ENCODE measurements at regions not wholly inside any gene's neighbourhood (a gene's known extent, or its start where the extent isn't known, plus 50 kb on each side); places are given as distances from the start of the nearest gene placed in this dataset.
"Not testable (repeated sequence)": the region's sequence is repeated elsewhere in the genome, so short reads cannot be mapped to it uniquely, and the experiment has no call there.

GRCh38 chr2:118388771-118389170, 300.5 kb downstream of the INSIG2 start:
- no peak for DNase-seq (ENCODE audit: low spot score)

GRCh38 chr2:118387509-118387908, 299.2 kb downstream of the INSIG2 start:
- DNase-seq (ENCODE audit: low spot score) = no peak

DNA sequence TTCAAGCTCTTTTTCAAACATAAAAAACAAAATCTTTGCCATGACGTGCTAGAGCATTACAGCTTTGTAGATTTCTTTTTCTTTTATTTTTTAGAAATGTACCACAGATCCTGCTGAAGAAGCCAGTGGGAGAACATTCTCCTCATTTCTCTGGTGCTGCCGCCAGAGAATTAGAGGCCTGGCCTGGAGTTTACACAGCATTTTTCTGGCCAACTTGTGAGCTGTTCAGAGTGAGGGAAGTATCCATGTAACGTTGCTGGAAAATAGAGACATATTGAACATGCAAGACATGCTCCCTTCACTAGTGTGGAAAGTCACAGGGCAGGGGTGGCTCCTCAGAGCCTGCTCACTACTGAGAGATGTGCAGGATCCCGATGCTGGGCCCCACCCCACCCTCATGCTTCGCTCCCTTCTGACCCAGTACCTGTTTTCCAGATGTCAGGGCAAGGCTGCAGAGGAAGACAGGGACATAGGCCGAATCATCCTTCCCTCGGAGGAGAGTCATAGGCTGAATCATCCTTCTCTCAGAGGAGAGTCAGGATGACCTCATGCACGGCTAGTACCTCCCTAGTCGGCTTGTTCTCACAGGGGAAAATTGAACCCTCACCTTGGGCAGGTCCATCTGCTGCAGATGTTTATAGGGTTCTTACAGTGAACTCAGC, 298.5 kb downstream of the INSIG2 start:
- no peak for DNase-seq (ENCODE audit: low spot score)

GRCh38 chr2:118380915-118381653, 292.8 kb downstream of the INSIG2 start:
- DNase-seq (ENCODE audit: low spot score) = no peak

GRCh38 chr2:118375907-118376485, 287.7 kb downstream of the INSIG2 start:
- no peak for DNase-seq (ENCODE audit: low spot score)

- DNase-seq (ENCODE audit: low spot score) = no peak
Measured at GRCh38 chr2:118374974-118375755, 286.9 kb downstream of the INSIG2 start.

DNA sequence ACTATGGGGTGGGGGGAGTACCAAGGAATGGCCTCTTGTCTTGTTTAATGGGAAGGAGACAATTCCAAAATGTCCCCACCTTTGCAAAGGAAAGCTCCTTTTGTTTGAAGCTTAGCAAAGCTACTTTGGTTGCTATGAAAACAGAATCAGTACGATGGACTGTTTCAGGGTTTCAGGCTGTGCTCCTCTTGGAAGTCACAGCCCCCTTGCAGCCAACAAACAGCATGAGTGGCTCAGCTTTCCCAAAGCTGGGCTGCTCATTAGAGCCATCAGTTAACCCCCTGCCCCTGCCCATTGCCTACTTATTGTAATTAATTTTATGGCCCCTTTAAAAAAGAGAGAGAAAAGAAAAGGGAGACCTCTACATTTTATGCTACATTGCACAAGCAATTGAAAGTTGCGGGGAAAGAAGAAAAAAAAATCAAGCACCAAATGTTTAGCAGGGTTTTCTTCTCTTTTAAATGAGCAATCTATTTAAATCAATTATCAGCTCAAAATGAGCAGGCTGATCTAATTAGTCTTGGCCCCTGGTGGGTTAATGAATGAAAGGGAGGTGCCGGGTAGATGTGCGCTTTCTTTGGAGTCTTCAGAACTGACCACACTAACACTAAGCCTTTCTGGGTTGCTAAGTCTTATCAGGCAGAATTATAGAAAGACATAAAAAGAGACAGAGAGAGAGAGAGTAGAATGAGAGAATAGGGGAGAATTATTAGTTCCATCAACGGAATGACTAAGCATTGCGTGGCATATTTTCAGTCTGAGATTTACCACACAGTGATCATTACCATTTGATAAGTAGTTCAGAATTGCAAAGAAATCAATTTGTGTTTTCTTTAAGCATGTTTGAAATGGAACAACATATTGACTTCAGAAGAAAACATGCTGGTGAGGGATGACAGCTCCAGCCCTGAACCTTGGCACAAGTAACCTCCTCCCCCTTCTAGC, 284.9 kb downstream of the INSIG2 start:
- no peak for DNase-seq (ENCODE audit: low spot score)

DNA sequence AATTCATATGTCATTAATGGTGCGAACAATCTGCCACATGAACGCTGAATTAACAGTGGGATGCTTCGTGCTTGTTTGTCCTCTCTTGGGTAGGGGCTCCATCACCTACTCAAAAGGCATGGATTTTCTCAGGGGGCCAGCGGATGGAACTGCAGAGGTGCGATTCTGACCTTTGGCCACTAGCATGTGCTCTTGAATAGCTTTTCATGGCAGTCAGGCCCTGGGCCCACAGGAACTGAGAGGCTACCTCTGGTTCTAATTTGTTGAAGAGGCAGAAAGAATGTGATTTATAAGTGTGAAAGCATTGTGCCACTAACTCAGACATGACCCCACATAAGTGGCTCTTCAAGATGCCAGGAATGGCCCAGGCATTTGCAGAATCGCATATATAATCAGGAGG, 283.2 kb downstream of the INSIG2 start:
- no peak for DNase-seq (ENCODE audit: low spot score)

GRCh38 chr2:118369521-118369920, 281.2 kb downstream of the INSIG2 start:
- DNase-seq (ENCODE audit: low spot score) = not testable (repeated sequence)

- no peak for DNase-seq (ENCODE audit: low spot score)
Measured at GRCh38 chr2:118363604-118364003, 275.3 kb downstream of the INSIG2 start.

DNA sequence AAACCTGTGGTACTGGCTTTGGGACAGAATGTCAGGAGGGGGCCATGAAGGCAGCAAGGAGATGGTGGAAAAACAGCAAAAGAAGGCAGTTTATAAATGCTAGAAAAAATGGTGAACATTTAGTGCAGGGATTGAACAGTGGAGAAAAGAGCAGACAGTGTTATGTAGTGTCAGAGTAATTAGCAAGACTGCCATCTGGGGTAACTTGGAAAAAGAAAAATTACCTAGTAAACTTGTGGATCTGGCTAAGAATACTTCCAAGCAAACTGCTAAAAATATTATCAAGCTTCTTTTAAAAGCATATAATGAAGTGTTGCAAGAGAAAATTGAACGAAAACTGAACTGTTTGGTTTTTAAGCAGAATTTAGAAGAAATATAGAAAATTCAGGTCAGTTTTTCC, 267.8 kb downstream of the INSIG2 start:
- DNase-seq (ENCODE audit: low spot score) = no peak

DNA sequence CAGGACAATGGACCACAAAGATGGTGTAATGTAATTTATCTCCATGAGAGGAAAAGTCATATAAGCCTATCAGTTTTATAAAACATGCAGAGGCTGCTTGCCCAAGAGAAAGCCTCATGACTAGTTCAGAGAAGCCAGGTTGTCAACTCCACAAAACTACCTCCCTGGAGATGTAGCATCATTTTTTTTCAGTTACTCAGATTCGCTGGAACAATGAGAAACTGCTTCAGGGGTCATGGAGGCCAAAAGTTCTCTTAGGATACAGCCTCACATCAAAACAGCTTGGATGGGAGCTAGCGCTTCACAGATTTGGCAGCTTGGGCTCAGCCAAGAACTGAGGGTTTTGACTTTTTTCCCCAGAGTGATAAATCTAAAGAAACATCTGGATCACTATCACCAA, 263.5 kb downstream of the INSIG2 start:
- no peak for DNase-seq (ENCODE audit: low spot score)

DNA sequence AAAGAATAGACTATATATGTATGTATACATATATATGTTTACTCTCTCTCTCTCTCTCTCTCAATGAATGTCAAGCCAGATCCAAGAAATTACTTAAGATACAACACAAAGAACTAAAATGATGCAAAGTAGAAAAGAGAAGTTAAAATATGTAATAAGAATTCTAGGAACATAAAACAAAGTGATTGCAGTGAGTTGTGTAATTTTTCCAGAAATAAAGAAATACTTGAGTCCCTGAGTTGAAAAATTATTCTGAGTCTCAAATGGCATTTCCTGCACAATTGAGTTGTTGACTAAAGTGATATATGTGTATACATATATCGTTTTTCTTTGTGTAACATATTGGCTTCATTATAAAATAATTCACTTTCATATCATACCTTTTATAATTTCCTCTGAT, 262.4 kb downstream of the INSIG2 start:
- no peak for DNase-seq (ENCODE audit: low spot score)

GRCh38 chr2:118349365-118349764, 261.1 kb downstream of the INSIG2 start:
- DNase-seq (ENCODE audit: low spot score) = no peak

DNA sequence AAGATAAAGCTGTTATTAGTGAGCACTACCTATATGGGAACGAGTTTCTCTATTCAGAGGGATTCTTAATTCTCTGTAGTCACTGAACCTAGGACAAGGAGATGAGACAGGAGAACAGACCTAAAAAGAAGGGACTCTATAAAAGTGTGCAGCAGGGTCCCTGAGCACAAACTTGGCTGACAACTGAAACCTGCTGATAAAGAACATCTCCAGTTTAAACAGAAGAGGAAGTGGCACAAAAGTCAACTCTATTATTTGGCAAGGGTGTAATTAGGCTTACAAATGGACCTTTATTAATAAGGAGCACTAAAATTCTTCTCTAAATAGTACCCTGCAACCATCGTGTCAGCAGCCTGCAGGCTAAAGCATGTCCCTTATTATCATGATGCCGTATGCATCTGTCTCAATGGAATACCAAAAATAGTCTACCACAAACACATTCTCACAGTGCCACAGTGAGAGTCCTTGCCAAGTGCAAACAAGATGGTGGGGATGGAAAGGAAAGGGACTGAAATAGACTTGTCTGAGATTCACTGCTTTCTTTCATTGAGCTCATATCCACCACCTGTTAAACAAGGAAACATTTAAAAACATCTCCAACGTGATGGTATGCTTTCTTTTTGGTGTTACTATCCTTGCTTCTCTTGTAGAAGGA, 260.2 kb downstream of the INSIG2 start:
- no peak for DNase-seq (ENCODE audit: low spot score)

DNA sequence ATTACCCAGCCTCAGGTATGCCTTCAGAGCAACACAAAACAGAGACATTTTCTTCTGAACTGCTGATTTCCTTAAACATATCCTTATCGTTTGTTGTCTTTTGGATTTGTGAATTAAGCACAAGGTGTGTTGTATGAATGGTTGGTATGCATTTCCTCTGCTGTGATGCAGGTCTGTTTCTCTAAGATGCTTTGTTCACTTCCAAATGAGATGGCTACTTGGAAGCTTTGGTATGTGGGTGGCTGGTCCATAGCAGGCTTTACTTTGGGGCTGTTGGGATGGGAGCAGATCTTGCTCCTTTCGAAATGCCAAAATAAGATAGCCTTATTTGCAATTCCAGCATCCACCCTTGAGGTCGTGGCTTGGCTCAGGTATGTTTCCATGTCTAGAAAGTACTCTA, 257.2 kb downstream of the INSIG2 start:
- no peak for DNase-seq (ENCODE audit: low spot score)

- DNase-seq (ENCODE audit: low spot score) = no peak
Measured at GRCh38 chr2:118340103-118340502, 251.8 kb downstream of the INSIG2 start.

- DNase-seq (ENCODE audit: low spot score) = no peak
Measured at GRCh38 chr2:118339386-118339785, 251.1 kb downstream of the INSIG2 start.

DNA sequence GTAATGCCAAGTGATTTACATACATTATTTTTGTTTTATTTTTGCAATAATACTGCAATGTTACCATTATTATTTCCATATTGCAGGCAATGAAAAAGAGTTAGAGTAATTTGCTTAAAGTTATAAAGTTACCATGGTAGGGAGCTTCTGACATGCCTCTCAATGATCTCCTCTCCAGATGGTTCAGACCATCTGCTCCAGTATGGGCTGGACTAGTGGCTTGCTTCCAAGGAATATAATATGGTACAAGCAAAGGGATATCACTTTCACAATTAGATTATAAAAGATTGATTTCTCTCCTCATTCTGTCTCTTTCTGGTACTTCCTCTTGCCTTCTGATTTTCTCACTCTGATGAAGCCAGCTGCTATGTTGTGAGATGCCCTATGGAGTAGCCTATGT, 245.4 kb downstream of the INSIG2 start:
- no peak for DNase-seq (ENCODE audit: low spot score)

- DNase-seq (ENCODE audit: low spot score) = no peak
Measured at GRCh38 chr2:118325321-118325955, 237.2 kb downstream of the INSIG2 start.

Measured in CD4-positive, alpha-beta T cell treated with Interleukin-6 at 100 ng/mL for 8 hours (primary cell).